Endothelial cell of umbilical vein (primary cell): ENCODE measurements at regions not wholly inside any gene's neighbourhood (a gene's known extent, or its start where the extent isn't known, plus 50 kb on each side); places are given as distances from the start of the nearest gene placed in this dataset.

ENCODE experiments used
- EZH2 ChIP-seq: IDR thresholded peaks from 2 replicates; pipeline ENCODE4 v1.6.1; 2012; ENCODE audit warnings: borderline replicate concordance, low read depth, mild to moderate bottlenecking, moderate library complexity, low read length, inconsistent platforms; ENCODE audit not compliant: severe bottlenecking
- TF ChIP-seq, protein P1 (sequence below), 2 donors: IDR thresholded peaks; 1 replicate in 1 of 2; 2 replicates in 1 of 2; pipeline ENCODE4 v1.5.1; 2011; ENCODE audit warnings: low read length in 2 of 2, mild to moderate bottlenecking in 2 of 2, moderate library complexity in 2 of 2, control low read depth in 1 of 2, inconsistent platforms in 1 of 2, low read depth in 1 of 2; ENCODE audit not compliant: insufficient read depth in 1 of 2; ENCODE audit errors: extremely low read depth in 1 of 2

DNA sequence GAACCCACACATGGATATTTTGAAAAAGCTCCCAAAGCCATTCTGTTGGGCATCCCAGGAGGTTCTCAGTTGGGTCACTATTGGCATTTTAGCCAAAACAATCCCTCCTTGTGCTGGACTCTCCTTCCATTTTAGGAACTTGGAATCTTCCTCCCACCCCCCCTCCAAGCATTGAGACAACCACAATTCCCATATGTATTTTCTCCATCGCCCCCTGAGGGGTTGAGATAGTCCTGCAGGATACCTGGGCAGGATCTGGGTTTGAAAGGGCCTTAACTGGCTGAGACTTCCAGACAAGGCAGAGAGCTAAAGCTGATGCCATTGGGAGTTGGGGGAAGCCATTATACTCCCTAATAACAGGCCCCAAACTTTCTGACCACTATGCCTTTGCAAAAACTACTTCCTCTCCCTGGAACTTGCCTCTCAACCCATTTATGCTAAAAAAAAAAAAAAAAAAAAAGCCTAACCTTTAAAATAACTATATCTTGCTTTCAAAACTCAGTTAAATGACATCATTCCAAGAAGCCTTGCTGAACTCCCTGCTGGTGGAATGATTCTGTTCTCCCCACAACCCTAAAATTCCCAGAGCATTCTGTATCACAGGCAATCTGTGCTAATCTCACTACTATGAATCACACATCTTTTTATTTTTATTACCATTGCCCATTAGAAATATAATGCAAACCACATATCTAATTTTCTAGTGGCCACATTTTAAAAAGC lies 77.5 kb upstream of the PDE1C start:
- TF ChIP-seq EZH2 = no peak
- TF ChIP-seq, protein P1, sequence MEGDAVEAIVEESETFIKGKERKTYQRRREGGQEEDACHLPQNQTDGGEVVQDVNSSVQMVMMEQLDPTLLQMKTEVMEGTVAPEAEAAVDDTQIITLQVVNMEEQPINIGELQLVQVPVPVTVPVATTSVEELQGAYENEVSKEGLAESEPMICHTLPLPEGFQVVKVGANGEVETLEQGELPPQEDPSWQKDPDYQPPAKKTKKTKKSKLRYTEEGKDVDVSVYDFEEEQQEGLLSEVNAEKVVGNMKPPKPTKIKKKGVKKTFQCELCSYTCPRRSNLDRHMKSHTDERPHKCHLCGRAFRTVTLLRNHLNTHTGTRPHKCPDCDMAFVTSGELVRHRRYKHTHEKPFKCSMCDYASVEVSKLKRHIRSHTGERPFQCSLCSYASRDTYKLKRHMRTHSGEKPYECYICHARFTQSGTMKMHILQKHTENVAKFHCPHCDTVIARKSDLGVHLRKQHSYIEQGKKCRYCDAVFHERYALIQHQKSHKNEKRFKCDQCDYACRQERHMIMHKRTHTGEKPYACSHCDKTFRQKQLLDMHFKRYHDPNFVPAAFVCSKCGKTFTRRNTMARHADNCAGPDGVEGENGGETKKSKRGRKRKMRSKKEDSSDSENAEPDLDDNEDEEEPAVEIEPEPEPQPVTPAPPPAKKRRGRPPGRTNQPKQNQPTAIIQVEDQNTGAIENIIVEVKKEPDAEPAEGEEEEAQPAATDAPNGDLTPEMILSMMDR (IDR thresholded peaks at IDR 0.05; ENCODE audit: extremely low read depth in 1 of 2, insufficient read depth in 1 of 2, low read depth in 1 of 2, low read length in 2 of 2) = no peak
